HEK293 (cell line): ENCODE measurements at regions not wholly inside any gene's neighbourhood (a gene's known extent, or its start where the extent isn't known, plus 50 kb on each side); places are given as distances from the start of the nearest gene placed in this dataset.

Experiments used
- CTCF ChIA-PET: fragments of 350-600 bp; formaldehyde crosslinking; extraction: SDS; loops from one replicate; lab custom pipeline; 2021; ENCODE audit warnings: antibody characterized with exemption; lab: Yijun Ruan, JAX
- POLR2A ChIA-PET: fragments of 300-600 bp; formaldehyde crosslinking; extraction: SDS; loops from one replicate; lab custom pipeline; 2020; ENCODE audit warnings: antibody characterized with exemption, inconsistent platforms; lab: Yijun Ruan, JAX
- H3K27ac ChIP-seq: fragments of 200-500 bp; sonication (Bioruptor generic); 2 replicates; pipeline ENCODE4 v1.5.1; 2014; ENCODE audit warnings: low read depth, low read length, control low read depth, inconsistent platforms; ENCODE audit errors: extremely low read depth
- H3K36me3 ChIP-seq, 2 experiments: fragments of 200-500 bp in 1 of 2; sonication (Bioruptor generic) in 1 of 2; 1 replicate in 1 of 2; 2 replicates in 1 of 2; pipeline ENCODE4 v1.5.1; 2014 to 2017; ENCODE audit warnings: inconsistent platforms in 2 of 2, low read length in 2 of 2; ENCODE audit not compliant: control insufficient read depth in 2 of 2, insufficient read depth in 1 of 2
- H3K4me1 ChIP-seq: fragments of 200-500 bp; sonication (Bioruptor generic); 2 replicates; pipeline ENCODE4 v1.5.1; 2014; ENCODE audit warnings: mild to moderate bottlenecking, low read length, inconsistent platforms; ENCODE audit not compliant: control insufficient read depth, insufficient read depth
- H3K4me3 ChIP-seq: 2 replicates; pipeline ENCODE4 v1.5.1; 2011; ENCODE audit warnings: low read depth, mild to moderate bottlenecking, control low read depth, low read length, moderate library complexity
- H3K9me3 ChIP-seq: fragments of 200-500 bp; sonication (Bioruptor generic); 2 replicates; pipeline ENCODE4 v1.5.1; 2014; ENCODE audit warnings: low read depth, low read length, inconsistent platforms; ENCODE audit not compliant: control insufficient read depth, insufficient read depth
- BCL11B ChIP-seq: fragments of 450-650 bp; formaldehyde crosslinking; IDR thresholded peaks from 2 replicates; pipeline ENCODE4 v1.5.1; 2016; ENCODE audit warnings: low read depth, missing biosample characterization, missing genetic modification characterization
- GLIS2 ChIP-seq: fragments of 450-650 bp; formaldehyde crosslinking; IDR thresholded peaks from 2 replicates; pipeline ENCODE4 v1.5.1; 2016; ENCODE audit warnings: missing biosample characterization, missing genetic modification characterization
- KLF16 ChIP-seq: fragments of 450-650 bp; formaldehyde crosslinking; IDR thresholded peaks from 2 replicates; pipeline ENCODE4 v1.5.1; 2017; ENCODE audit warnings: missing biosample characterization, missing genetic modification characterization
- MEIS1 ChIP-seq: sonication (generic); formaldehyde crosslinking; IDR thresholded peaks from 2 replicates; pipeline ENCODE4 v1.8.1; 2022; ENCODE audit warnings: missing genetic modification reagents, mild to moderate bottlenecking, borderline replicate concordance
- SETDB1 ChIP-seq: IDR thresholded peaks from one replicate; pipeline ENCODE4 v1.6.1; 2017; ENCODE audit warnings: mild to moderate bottlenecking, low read length, moderate library complexity, mixed read lengths; ENCODE audit not compliant: insufficient read length
- ZBTB11 ChIP-seq: fragments of 450-650 bp; formaldehyde crosslinking; conservative IDR thresholded peaks from 2 replicates; pipeline ENCODE4 v1.5.1; 2016; ENCODE audit warnings: low read depth, missing biosample characterization, missing genetic modification characterization
- ZNF138 ChIP-seq: fragments of 450-650 bp; formaldehyde crosslinking; IDR thresholded peaks from 2 replicates; pipeline ENCODE4 v1.5.1; 2016; ENCODE audit warnings: missing biosample characterization, missing genetic modification characterization, borderline replicate concordance
- ZNF148 ChIP-seq: fragments of 450-650 bp; formaldehyde crosslinking; IDR thresholded peaks from 2 replicates; pipeline ENCODE4 v1.5.0; 2017; ENCODE audit warnings: missing biosample characterization, missing genetic modification characterization, borderline replicate concordance
- ZNF157 ChIP-seq: fragments of 450-650 bp; formaldehyde crosslinking; IDR thresholded peaks from 2 replicates; pipeline ENCODE4 v1.5.1; 2016; ENCODE audit warnings: missing biosample characterization, missing genetic modification characterization
- ZNF311 ChIP-seq: fragments of 450-650 bp; formaldehyde crosslinking; IDR thresholded peaks from 2 replicates; pipeline ENCODE4 v1.5.1; 2017; ENCODE audit warnings: missing biosample characterization, missing genetic modification characterization, borderline replicate concordance
- ZNF488 ChIP-seq: fragments of 450-650 bp; formaldehyde crosslinking; IDR thresholded peaks from 2 replicates; pipeline ENCODE4 v1.5.1; 2016; ENCODE audit warnings: missing biosample characterization, missing genetic modification characterization
- ZNF610 ChIP-seq: fragments of 450-650 bp; formaldehyde crosslinking; IDR thresholded peaks from 2 replicates; pipeline ENCODE4 v1.5.1; 2016; ENCODE audit warnings: missing biosample characterization, missing genetic modification characterization, borderline replicate concordance
- ZNF621 ChIP-seq: fragments of 450-650 bp; formaldehyde crosslinking; IDR thresholded peaks from 2 replicates; pipeline ENCODE4 v1.5.1; 2017; ENCODE audit warnings: missing biosample characterization, missing genetic modification characterization
- ZNF660 ChIP-seq: fragments of 450-650 bp; IDR thresholded peaks from 2 replicates; pipeline ENCODE4 v1.5.1; 2018; ENCODE audit warnings: missing biosample characterization, mild to moderate bottlenecking, missing genetic modification characterization
- ZSCAN16 ChIP-seq: fragments of 450-650 bp; formaldehyde crosslinking; IDR thresholded peaks from 2 replicates; pipeline ENCODE4 v1.5.1; 2016; ENCODE audit warnings: missing biosample characterization, missing genetic modification characterization
- TF ChIP-seq, protein P1 (sequence below): fragments of 450-650 bp; formaldehyde crosslinking; IDR thresholded peaks from 2 replicates; pipeline ENCODE4 v1.5.1; 2016; ENCODE audit warnings: missing biosample characterization, missing genetic modification characterization
- TF ChIP-seq, protein P2 (sequence below): fragments of 450-650 bp; formaldehyde crosslinking; IDR thresholded peaks from 2 replicates; pipeline ENCODE4 v1.5.1; 2016; ENCODE audit warnings: missing biosample characterization, missing genetic modification characterization

- TF ChIP-seq, protein P1, sequence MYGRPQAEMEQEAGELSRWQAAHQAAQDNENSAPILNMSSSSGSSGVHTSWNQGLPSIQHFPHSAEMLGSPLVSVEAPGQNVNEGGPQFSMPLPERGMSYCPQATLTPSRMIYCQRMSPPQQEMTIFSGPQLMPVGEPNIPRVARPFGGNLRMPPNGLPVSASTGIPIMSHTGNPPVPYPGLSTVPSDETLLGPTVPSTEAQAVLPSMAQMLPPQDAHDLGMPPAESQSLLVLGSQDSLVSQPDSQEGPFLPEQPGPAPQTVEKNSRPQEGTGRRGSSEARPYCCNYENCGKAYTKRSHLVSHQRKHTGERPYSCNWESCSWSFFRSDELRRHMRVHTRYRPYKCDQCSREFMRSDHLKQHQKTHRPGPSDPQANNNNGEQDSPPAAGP (tag by site-specific recombination) = no peak
- TF ChIP-seq SETDB1 = no peak
- no peak for TF ChIP-seq GLIS2 (tag by site-specific recombination)
Measured at GRCh38 chr10:121316432-121316831, 281.8 kb downstream of the FGFR2 start (continued).

DNA sequence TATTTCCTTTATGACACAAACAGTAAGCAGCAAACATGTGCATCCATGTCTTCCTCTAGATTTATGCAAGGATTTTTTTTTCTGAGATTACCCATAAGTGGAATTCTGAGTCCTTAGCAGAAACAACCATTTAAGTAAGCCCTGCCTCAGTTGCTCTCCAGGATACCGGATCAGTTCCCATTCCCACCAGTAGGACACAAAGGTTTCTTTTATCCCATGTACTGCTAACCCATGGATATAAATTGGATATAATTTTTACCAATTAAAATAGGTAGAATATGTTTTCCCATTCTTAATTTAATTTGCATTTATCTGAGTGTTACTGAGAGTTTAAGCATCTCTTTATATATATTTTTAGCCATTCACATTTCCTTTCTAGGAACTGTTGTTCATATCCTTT, 280.9 kb downstream of the FGFR2 start:
- ChIA-PET POLR2A (no interaction called here), CTCF (no interaction called here)

More for the DNA sequence above, 280.9 kb downstream of the FGFR2 start:
- Histone ChIP-seq H3K27ac (no peak overlapping the region), H3K4me3 (no peak overlapping the region), H3K36me3 (no peaks in the 10 kb centered on the region), H3K9me3 (no peaks in the 10 kb centered on the region; the same call in 1 of the 2 replicates), H3K4me1 (peaks cover 1% of the 10 kb centered on the region)
- TF ChIP-seq MEIS1 = no peak
- TF ChIP-seq ZNF148 (tag by site-specific recombination) = no peak
- TF ChIP-seq ZNF621 = no peak
- TF ChIP-seq ZBTB11 (tag by site-specific recombination) = no peak
- TF ChIP-seq KLF16 (tag by site-specific recombination) = no peak
- TF ChIP-seq, protein P2, sequence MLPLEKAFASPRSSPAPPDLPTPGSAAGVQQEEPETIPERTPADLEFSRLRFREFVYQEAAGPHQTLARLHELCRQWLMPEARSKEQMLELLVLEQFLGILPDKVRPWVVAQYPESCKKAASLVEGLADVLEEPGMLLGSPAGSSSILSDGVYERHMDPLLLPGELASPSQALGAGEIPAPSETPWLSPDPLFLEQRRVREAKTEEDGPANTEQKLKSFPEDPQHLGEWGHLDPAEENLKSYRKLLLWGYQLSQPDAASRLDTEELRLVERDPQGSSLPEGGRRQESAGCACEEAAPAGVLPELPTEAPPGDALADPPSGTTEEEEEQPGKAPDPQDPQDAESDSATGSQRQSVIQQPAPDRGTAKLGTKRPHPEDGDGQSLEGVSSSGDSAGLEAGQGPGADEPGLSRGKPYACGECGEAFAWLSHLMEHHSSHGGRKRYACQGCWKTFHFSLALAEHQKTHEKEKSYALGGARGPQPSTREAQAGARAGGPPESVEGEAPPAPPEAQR (tag by site-specific recombination) = no peak
- TF ChIP-seq ZNF660 = no peak
- TF ChIP-seq ZNF311 (tag by site-specific recombination) = no peak
- no peak for TF ChIP-seq ZNF610
- no peak for TF ChIP-seq ZNF138 (tag by site-specific recombination)
- no peak for TF ChIP-seq ZSCAN16 (tag by site-specific recombination)
- TF ChIP-seq BCL11B (tag by site-specific recombination) = no peak
- no peak for TF ChIP-seq ZNF157 (tag by site-specific recombination)
- no peak for TF ChIP-seq ZNF488 (tag by site-specific recombination)
